ENCODE measurements at regions not wholly inside any gene's neighbourhood (a gene's known extent, or its start where the extent isn't known, plus 50 kb on each side); places are given as distances from the start of the nearest gene placed in this dataset.

DNA sequence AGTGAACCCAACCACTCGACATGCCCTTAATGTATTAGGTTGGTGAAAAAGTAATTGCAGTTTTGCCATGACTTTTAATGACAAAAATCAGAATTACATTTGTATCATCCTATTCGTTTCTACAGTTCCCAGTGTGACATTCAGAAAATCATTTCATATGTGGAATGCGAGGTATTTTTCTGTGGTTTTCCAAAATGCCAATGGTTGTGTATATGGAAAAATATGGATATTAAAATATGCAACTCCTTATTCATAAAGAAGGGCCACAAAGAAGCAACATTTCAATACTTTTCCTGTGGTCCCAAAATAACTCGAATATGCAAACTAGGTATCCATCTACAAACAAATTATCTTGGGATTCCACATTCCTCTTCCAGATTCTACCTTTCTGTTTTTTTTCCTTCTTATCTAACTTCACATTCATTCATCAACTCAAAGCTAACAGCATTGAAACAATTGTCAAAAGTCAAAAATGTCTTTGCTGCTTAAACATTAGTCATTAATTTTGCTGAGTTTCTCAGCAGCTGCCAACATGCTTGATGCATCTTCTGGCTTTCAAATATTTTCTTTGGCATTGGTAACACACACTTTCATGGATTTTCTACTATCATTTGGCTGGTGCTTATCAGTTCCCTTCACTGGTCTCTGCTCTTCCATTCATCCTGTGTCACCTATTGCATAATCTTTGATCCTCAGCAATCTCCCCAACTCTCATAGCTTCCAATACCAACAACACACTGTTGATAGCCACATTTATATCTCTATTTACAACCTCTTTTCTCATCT lies 1445.4 kb downstream of the EFNB2 start (continued):
- no peak for TF ChIP-seq HDAC2 (IDR thresholded peaks at IDR 0.05; ENCODE audit: borderline replicate concordance in 1 of 2, low read depth in 2 of 2, low read length in 2 of 2)
- no peak for TF ChIP-seq EZH2 (IDR thresholded peaks at IDR 0.05; ENCODE audit: low read depth, low read length, severe bottlenecking)
- TF ChIP-seq SAP30 (IDR thresholded peaks at IDR 0.05; ENCODE audit: insufficient read depth, insufficient replicate concordance, low read length) = no peak
- TF ChIP-seq KDM4A (IDR thresholded peaks at IDR 0.05; ENCODE audit: low read depth, low read length, severe bottlenecking) = no peak
- TF ChIP-seq CBX8 (IDR thresholded peaks at IDR 0.05; ENCODE audit: borderline replicate concordance, low read depth, low read length) = no peak
- no peak for TF ChIP-seq BACH1 (IDR thresholded peaks at IDR 0.05; ENCODE audit: low read length)
- TF ChIP-seq YY1 (IDR thresholded peaks at IDR 0.05; ENCODE audit: low read depth, low read length) = no peak
- TF ChIP-seq, protein P1, sequence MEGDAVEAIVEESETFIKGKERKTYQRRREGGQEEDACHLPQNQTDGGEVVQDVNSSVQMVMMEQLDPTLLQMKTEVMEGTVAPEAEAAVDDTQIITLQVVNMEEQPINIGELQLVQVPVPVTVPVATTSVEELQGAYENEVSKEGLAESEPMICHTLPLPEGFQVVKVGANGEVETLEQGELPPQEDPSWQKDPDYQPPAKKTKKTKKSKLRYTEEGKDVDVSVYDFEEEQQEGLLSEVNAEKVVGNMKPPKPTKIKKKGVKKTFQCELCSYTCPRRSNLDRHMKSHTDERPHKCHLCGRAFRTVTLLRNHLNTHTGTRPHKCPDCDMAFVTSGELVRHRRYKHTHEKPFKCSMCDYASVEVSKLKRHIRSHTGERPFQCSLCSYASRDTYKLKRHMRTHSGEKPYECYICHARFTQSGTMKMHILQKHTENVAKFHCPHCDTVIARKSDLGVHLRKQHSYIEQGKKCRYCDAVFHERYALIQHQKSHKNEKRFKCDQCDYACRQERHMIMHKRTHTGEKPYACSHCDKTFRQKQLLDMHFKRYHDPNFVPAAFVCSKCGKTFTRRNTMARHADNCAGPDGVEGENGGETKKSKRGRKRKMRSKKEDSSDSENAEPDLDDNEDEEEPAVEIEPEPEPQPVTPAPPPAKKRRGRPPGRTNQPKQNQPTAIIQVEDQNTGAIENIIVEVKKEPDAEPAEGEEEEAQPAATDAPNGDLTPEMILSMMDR (IDR thresholded peaks at IDR 0.05; ENCODE audit: control extremely low read depth in 1 of 3, insufficient read depth in 1 of 3, low read depth in 1 of 3, low read length in 3 of 3) = no peak
